NT2/D1 (cell line): ENCODE measurements at regions not wholly inside any gene's neighbourhood (a gene's known extent, or its start where the extent isn't known, plus 50 kb on each side); places are given as distances from the start of the nearest gene placed in this dataset.

Experiments
- SUZ12 ChIP-seq: IDR thresholded peaks from 2 replicates; pipeline ENCODE4 v1.6.1; 2011; ENCODE audit not compliant: insufficient read length, insufficient read depth; ENCODE audit errors: extremely low read depth
- YY1 ChIP-seq: IDR thresholded peaks from 2 replicates; pipeline ENCODE4 v1.6.1; 2011; ENCODE audit not compliant: insufficient read length, insufficient read depth
- ZNF274 ChIP-seq: IDR thresholded peaks from 2 replicates; pipeline ENCODE4 v1.6.1; 2011; ENCODE audit warnings: mild to moderate bottlenecking, low read depth, low read length

DNA sequence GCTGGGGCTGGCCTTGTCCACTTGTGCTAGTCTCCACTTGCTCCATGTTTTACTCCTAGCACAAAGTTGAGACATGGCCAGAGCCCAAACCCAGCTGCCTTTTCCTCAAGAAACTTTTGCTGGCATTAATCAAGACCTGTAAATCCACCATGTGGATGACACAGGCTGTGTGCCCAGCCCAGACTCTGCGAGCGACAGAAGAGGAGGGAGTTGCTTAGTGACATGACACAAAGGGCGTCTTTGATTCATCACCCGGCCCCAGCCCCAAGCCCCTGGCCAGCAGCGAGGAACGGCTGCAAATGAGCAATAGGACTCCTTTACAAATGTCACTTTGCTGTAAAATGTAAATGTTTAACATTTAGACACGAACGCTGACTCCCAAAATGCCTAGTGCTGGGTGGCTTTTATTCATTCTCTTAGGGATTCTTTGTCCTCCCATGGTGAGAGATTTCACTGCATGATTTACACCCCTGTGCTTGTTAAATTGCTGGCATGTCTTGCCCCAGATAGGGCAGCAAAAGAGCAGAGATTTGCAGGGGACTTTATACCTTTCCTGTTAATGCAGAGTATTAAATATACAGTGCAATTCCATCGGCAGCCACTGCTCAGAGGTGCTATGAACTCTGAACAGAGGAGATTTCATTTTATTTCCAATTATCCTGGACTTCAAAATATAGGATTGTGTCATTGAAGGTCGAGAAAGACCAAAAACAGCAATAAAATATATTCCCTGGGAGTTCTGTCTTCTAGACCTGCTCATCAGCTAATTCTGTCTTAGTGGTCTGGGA lies 263.6 kb upstream of the NCAM1 start:
- TF ChIP-seq SUZ12 (no peak), ZNF274 (no peak), YY1 (no peak)
